HL-60 (cell line): ENCODE measurements at regions not wholly inside any gene's neighbourhood (a gene's known extent, or its start where the extent isn't known, plus 50 kb on each side); places are given as distances from the start of the nearest gene placed in this dataset.

ENCODE experiments used
- GABPA ChIP-seq: IDR thresholded peaks from 2 replicates; pipeline ENCODE4 v1.6.1; 2012; ENCODE audit warnings: low read depth
- POLR2AphosphoS5 ChIP-seq: IDR thresholded peaks from 2 replicates; pipeline ENCODE4 v1.6.1; 2012; ENCODE audit warnings: low read depth
- SPI1 ChIP-seq: IDR thresholded peaks from 2 replicates; pipeline ENCODE4 v1.6.1; 2012; ENCODE audit warnings: low read depth, mild to moderate bottlenecking, borderline replicate concordance
- TF ChIP-seq, protein P1 (sequence below): IDR thresholded peaks from one replicate; pipeline ENCODE4 v1.5.1; 2011; ENCODE audit warnings: low read length, control low read depth, inconsistent platforms; ENCODE audit not compliant: insufficient read depth
- TF ChIP-seq, protein P2 (sequence below): IDR thresholded peaks from 2 replicates; pipeline ENCODE4 v1.6.1; 2012; ENCODE audit warnings: low read depth; ENCODE audit not compliant: insufficient replicate concordance

DNA sequence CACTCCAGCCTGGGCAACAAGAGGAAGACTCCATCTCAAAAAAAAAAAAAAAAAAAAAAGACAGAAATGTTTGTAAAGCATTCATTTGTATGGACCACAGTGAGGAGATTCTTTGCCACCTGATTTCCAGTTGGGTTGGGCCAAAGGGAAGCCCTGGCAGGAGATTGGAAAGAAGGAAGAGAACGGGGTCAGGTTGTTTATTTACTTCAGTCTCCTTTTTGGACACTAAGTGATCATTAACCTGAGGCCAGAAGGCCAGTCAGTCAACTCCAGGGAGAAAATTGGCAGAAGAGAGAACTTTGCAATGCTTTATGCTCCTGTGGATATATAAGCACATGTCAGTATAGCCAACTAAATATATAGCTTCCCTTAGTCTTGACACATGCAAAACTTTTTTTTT is 85.9 kb downstream of the NTMT2 start:
- TF ChIP-seq POLR2AphosphoS5 (no peak), SPI1 (no peak), GABPA (no peak)
- TF ChIP-seq, protein P1, sequence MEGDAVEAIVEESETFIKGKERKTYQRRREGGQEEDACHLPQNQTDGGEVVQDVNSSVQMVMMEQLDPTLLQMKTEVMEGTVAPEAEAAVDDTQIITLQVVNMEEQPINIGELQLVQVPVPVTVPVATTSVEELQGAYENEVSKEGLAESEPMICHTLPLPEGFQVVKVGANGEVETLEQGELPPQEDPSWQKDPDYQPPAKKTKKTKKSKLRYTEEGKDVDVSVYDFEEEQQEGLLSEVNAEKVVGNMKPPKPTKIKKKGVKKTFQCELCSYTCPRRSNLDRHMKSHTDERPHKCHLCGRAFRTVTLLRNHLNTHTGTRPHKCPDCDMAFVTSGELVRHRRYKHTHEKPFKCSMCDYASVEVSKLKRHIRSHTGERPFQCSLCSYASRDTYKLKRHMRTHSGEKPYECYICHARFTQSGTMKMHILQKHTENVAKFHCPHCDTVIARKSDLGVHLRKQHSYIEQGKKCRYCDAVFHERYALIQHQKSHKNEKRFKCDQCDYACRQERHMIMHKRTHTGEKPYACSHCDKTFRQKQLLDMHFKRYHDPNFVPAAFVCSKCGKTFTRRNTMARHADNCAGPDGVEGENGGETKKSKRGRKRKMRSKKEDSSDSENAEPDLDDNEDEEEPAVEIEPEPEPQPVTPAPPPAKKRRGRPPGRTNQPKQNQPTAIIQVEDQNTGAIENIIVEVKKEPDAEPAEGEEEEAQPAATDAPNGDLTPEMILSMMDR, result no peak
- TF ChIP-seq, protein P2, sequence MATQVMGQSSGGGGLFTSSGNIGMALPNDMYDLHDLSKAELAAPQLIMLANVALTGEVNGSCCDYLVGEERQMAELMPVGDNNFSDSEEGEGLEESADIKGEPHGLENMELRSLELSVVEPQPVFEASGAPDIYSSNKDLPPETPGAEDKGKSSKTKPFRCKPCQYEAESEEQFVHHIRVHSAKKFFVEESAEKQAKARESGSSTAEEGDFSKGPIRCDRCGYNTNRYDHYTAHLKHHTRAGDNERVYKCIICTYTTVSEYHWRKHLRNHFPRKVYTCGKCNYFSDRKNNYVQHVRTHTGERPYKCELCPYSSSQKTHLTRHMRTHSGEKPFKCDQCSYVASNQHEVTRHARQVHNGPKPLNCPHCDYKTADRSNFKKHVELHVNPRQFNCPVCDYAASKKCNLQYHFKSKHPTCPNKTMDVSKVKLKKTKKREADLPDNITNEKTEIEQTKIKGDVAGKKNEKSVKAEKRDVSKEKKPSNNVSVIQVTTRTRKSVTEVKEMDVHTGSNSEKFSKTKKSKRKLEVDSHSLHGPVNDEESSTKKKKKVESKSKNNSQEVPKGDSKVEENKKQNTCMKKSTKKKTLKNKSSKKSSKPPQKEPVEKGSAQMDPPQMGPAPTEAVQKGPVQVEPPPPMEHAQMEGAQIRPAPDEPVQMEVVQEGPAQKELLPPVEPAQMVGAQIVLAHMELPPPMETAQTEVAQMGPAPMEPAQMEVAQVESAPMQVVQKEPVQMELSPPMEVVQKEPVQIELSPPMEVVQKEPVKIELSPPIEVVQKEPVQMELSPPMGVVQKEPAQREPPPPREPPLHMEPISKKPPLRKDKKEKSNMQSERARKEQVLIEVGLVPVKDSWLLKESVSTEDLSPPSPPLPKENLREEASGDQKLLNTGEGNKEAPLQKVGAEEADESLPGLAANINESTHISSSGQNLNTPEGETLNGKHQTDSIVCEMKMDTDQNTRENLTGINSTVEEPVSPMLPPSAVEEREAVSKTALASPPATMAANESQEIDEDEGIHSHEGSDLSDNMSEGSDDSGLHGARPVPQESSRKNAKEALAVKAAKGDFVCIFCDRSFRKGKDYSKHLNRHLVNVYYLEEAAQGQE, result no peak
